ENCODE measurements at regions not wholly inside any gene's neighbourhood (a gene's known extent, or its start where the extent isn't known, plus 50 kb on each side); places are given as distances from the start of the nearest gene placed in this dataset.
"Not testable (repeated sequence)": the region's sequence is repeated elsewhere in the genome, so short reads cannot be mapped to it uniquely, and the experiment has no call there.

GRCh38 chr6:134804311-134804710 lies 145.6 kb downstream of the ALDH8A1 start:
- TF ChIP-seq CTCF (conservative IDR thresholded peaks at IDR 0.05 in 1 of 2, IDR thresholded peaks at IDR 0.05 in 1 of 2; ENCODE audit: low read depth in 1 of 2, low read length in 2 of 2); EZH2 (IDR thresholded peaks at IDR 0.05; ENCODE audit: low read length, missing control alignments): not testable (repeated sequence)
